Nucleus accumbens (tissue), 56 donors: ENCODE measurements at regions not wholly inside any gene's neighbourhood (a gene's known extent, or its start where the extent isn't known, plus 50 kb on each side); places are given as distances from the start of the nearest gene placed in this dataset.
"Not testable (repeated sequence)": the region's sequence is repeated elsewhere in the genome, so short reads cannot be mapped to it uniquely, and the experiment has no call there.

Experiments
- DNase-seq, 56 donors: peaks; one replicate each; lab custom pipeline; 2025; lab: John Stamatoyannopoulos, UW

DNA sequence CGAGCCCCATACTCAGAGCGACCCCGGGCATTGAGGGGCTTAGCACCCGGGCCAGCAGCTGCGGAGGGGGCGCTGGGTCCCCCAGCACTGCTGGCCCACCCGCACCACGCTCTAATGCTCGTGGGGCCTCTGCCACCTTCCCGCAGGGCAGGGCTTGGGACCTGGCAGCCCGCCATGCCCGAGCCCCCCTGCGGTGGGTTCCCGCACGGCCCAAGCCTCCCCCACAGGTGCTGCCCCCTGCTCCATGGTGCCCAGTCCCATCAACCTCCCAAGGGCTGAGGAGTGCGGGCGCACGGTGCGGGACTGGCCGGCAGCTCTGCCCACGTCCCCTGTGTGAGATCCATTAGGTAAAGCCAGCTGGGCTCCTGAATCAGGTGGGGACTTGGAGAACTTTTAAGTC is 429.2 kb upstream of the PCDH11Y start:
- DNase-seq, result not testable (repeated sequence)

DNA sequence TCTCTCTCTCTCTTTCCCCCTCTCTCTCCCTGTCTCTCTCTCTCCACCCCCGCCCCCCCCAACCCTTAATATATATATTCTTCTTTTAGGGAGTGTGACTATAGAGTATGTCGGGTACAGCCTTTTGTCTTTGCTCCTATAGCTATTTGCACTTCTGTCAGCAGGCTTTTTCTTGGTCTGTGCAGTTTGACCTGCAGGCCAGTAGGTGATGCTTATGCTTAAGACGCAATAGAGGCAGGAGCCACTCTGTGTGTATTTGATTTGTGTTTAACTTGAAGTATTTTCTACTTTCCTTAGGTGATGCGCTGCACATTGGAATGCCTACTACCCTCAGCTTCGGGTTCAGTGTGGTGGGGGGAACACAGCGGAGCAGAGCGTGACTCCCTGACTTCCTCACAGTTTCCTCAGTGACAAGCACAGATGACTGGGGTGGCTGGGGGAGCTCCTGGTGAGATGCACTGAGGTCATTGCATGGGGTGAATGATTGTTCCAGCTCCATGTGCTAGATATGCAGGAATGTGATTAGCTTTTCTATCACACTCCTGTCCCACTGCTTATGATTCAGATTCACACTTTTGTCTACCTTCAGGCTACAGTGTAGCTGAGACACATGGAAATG is 407.1 kb upstream of the PCDH11Y start:
- peak in 1 of 56 donors; percentile 0 for DNase-seq

DNA sequence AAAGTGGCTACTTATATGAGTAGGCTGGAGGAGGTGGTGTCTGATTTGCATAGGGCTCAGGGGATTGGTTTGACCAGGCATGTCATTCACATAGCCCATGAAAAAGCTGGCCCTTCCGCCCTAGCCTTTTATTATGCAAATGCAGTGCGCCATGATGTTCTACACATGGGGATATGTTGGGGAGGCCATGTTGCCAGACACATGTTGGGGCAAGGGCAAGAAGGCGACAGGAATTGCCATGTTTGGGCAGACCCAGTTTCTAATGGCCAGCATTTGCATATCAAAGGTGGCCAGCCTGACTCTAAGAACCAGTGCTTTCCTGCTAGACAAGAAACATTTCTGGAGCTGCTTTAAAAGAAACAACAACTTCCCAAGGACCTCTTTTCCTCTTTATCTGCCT is 396.6 kb upstream of the PCDH11Y start:
- not testable (repeated sequence) for DNase-seq
